Endothelial cell of umbilical vein (primary cell): ENCODE measurements at regions not wholly inside any gene's neighbourhood (a gene's known extent, or its start where the extent isn't known, plus 50 kb on each side); places are given as distances from the start of the nearest gene placed in this dataset.

Source experiments
- BruUV-seq: library from RNA; stranded (reverse); fragments of 400-500 nt; replicated peaks from 2 replicates; lab custom pipeline; 2021; lab: Mats Ljungman, UMichigan
- CTCF ChIA-PET: fragments of 300-600, 350-600 bp; sonication (Branson Sonifier 250); formaldehyde crosslinking; loops from one replicate; lab custom pipeline; 2021; ENCODE audit warnings: antibody characterized with exemption, inconsistent platforms; lab: Charles Lee
- POLR2A ChIA-PET: fragments of 300-600, 350-600 bp; sonication (Branson Sonifier 250); formaldehyde crosslinking; loops from one replicate; lab custom pipeline; 2021; ENCODE audit warnings: antibody characterized with exemption, inconsistent platforms; lab: Charles Lee
- DNase-seq: peaks from one replicate; pipeline ENCODE4 v3.0.0-alpha.2; 2011; ENCODE audit warnings: low read depth, low spot score
- FAIRE-seq: peaks from 2 replicates; lab custom pipeline; 2011; peaks lifted over from hg19 to GRCh38; lab: Jason Lieb, UNC
- H2AFZ ChIP-seq: 2 replicates; pipeline ENCODE4 v1.6.0; 2012; ENCODE audit warnings: low read depth, low read length, control low read depth, inconsistent platforms
- H3K27ac ChIP-seq: 2 replicates; pipeline ENCODE4 v1.5.1; 2011; ENCODE audit warnings: low read depth, mild to moderate bottlenecking, control low read depth, low read length, moderate library complexity; ENCODE audit not compliant: insufficient read depth
- H3K27me3 ChIP-seq, 2 experiments: 2 replicates each; pipeline versions ENCODE4 v1.6.0 to v1.6.1; 2011; ENCODE audit warnings: low read length in 2 of 2, mixed read lengths in 1 of 2; ENCODE audit not compliant: control insufficient read depth in 2 of 2, insufficient read depth in 2 of 2
- H3K36me3 ChIP-seq, 2 experiments: 2 replicates in 1 of 2; 3 replicates in 1 of 2; pipeline ENCODE4 v1.5.1; 2011; ENCODE audit warnings: low read length in 2 of 2, mild to moderate bottlenecking in 1 of 2, moderate library complexity in 1 of 2; ENCODE audit not compliant: control insufficient read depth in 2 of 2, insufficient read depth in 2 of 2; ENCODE audit errors: extremely low read depth in 1 of 2
- H3K4me1 ChIP-seq: 3 replicates; pipeline ENCODE4 v1.5.1; 2011; ENCODE audit warnings: mild to moderate bottlenecking, low read length; ENCODE audit not compliant: control insufficient read depth, insufficient read depth; ENCODE audit errors: extremely low read depth
- H3K4me2 ChIP-seq: 2 replicates; pipeline ENCODE4 v1.6.1; 2011; ENCODE audit warnings: low read length, control low read depth, mixed read lengths; ENCODE audit not compliant: insufficient read depth
- H3K4me3 ChIP-seq, 3 experiments: fragments of 200-600 bp in 1 of 3; sonication (generic), shearing (Covaris generic) in 1 of 3; replicated peaks in 1 of 3; 2 replicates each; pipeline ENCODE4 v1.5.1; 2011 to 2016; ENCODE audit warnings: control low read depth in 3 of 3, low read length in 3 of 3, mild to moderate bottlenecking in 2 of 3, inconsistent platforms in 1 of 3, low read depth in 1 of 3, moderate library complexity in 1 of 3; ENCODE audit not compliant: insufficient read depth in 1 of 3
- H3K79me2 ChIP-seq: 2 replicates; pipeline ENCODE4 v1.6.0; 2012; ENCODE audit warnings: low read length, inconsistent platforms; ENCODE audit not compliant: control insufficient read depth, insufficient read depth
- H3K9ac ChIP-seq: replicated peaks from 2 replicates; pipeline ENCODE3; 2011; ENCODE audit warnings: low read length, control low read depth; ENCODE audit not compliant: insufficient read depth; ENCODE audit errors: extremely low read depth
- H3K9me1 ChIP-seq: replicated peaks from 3 replicates; pipeline ENCODE4 v1.6.0; 2011; ENCODE audit warnings: mild to moderate bottlenecking, low read length; ENCODE audit not compliant: control insufficient read depth, insufficient read depth; ENCODE audit errors: extremely low read depth
- H3K9me3 ChIP-seq: replicated peaks from 2 replicates; pipeline ENCODE4 v1.5.1; 2012; ENCODE audit warnings: low read length, inconsistent platforms; ENCODE audit not compliant: control insufficient read depth, insufficient read depth
- H4K20me1 ChIP-seq: replicated peaks from 2 replicates; pipeline ENCODE3; 2011; ENCODE audit warnings: mild to moderate bottlenecking, low read length; ENCODE audit not compliant: control insufficient read depth, insufficient read depth; ENCODE audit errors: extremely low read depth
- CTCF ChIP-seq, 2 donors: IDR thresholded peaks; 1 replicate in 1 of 2; 2 replicates in 1 of 2; pipeline ENCODE4 v1.5.1; 2011; ENCODE audit warnings: low read length in 2 of 2, mild to moderate bottlenecking in 2 of 2, moderate library complexity in 2 of 2, control low read depth in 1 of 2, inconsistent platforms in 1 of 2, low read depth in 1 of 2; ENCODE audit not compliant: insufficient read depth in 1 of 2; ENCODE audit errors: extremely low read depth in 1 of 2
- EZH2 ChIP-seq: IDR thresholded peaks from 2 replicates; pipeline ENCODE4 v1.6.1; 2012; ENCODE audit warnings: borderline replicate concordance, low read depth, mild to moderate bottlenecking, moderate library complexity, low read length, inconsistent platforms; ENCODE audit not compliant: severe bottlenecking
- FOS ChIP-seq: IDR thresholded peaks from 2 replicates; pipeline ENCODE4 v1.6.1; 2011; ENCODE audit warnings: mild to moderate bottlenecking, low read length, moderate library complexity, borderline replicate concordance; ENCODE audit not compliant: insufficient read depth
- GATA2 ChIP-seq: IDR thresholded peaks from 2 replicates; pipeline ENCODE4 v1.7.0; 2011; ENCODE audit warnings: low read depth, mild to moderate bottlenecking, moderate library complexity, mixed read lengths, low read length; ENCODE audit not compliant: insufficient read length, insufficient read depth
- JUN ChIP-seq: IDR thresholded peaks from 2 replicates; pipeline ENCODE4 v1.6.1; 2011; ENCODE audit warnings: borderline replicate concordance, low read depth; ENCODE audit not compliant: insufficient read length, insufficient read depth
- MAX ChIP-seq: IDR thresholded peaks from 2 replicates; pipeline ENCODE4 v1.6.1; 2011; ENCODE audit not compliant: insufficient read depth, insufficient read length
- MYC ChIP-seq: IDR thresholded peaks from one replicate; pipeline ENCODE4 v1.6.1; 2011; ENCODE audit warnings: mild to moderate bottlenecking, low read depth, low read length
- POLR2A ChIP-seq: IDR thresholded peaks from 2 replicates; pipeline ENCODE4 v1.6.1; 2012; ENCODE audit warnings: low read depth, mild to moderate bottlenecking, control low read depth, low read length
- POLR2AphosphoS5 ChIP-seq: IDR thresholded peaks from 2 replicates; pipeline ENCODE4 v1.6.1; 2012; ENCODE audit warnings: low read depth, mild to moderate bottlenecking, control low read depth, low read length, moderate library complexity; ENCODE audit not compliant: insufficient read depth
- dilution Hi-C: fragments of 300-500 bp; cut with MboI; formaldehyde crosslinking; loops from one replicate; pipeline ENCODE4 v1.15.0; 2019; ENCODE audit warnings: low sequenced_read_pairs; ENCODE audit not compliant: extremely low pct_ligation_motif_present
- intact Hi-C: fragments of 100-400 bp; cut with micrococcal nuclease; formaldehyde crosslinking; loops from one replicate; pipeline ENCODE4 v1.10.0; 2022

GRCh38 chr5:40034441-40034840, 609.7 kb upstream of the DAB2 start:
- Histone ChIP-seq H3K36me3 (no peaks in the 10 kb centered on the region), H3K4me1 (no peaks in the 10 kb centered on the region), H3K27ac (no peak overlapping the region), H4K20me1 (no peaks in the 10 kb centered on the region), H3K9me1 (no peaks in the 10 kb centered on the region), H3K4me2 (no peak overlapping the region), H3K27me3 (no peaks in the 10 kb centered on the region), H3K79me2 (no peaks in the 10 kb centered on the region), H2AFZ (no peak overlapping the region), H3K9me3 (no peaks in the 10 kb centered on the region), H3K9ac (no peak overlapping the region), H3K4me3 (no peak overlapping the region)
- intact Hi-C loops (no loop called here), dilution Hi-C loops (no loop called here)
- DNase-seq = no peak
- TF ChIP-seq CTCF (IDR thresholded peaks at IDR 0.05; ENCODE audit: extremely low read depth in 1 of 2, insufficient read depth in 1 of 2, low read depth in 1 of 2, low read length in 2 of 2) (no peak), MYC (no peak), GATA2 (no peak), JUN (no peak), FOS (no peak), POLR2A (no peak), MAX (no peak), EZH2 (no peak), POLR2AphosphoS5 (no peak)
- no peak for FAIRE-seq
- ChIA-PET POLR2A (no interaction called here), CTCF (no interaction called here)
- BruUV-seq = no TSS peak
